ENCODE measurements at regions not wholly inside any gene's neighbourhood (a gene's known extent, or its start where the extent isn't known, plus 50 kb on each side); places are given as distances from the start of the nearest gene placed in this dataset.

- no peak for ATAC-seq
- no peak for DNase-seq
- intact Hi-C loops (cut with micrococcal nuclease), result no loop called here
Observed at GRCh38 chr6:14645841-14646240, 528.3 kb downstream of the CD83 start.

- no peak for ATAC-seq
- intact Hi-C loops (cut with micrococcal nuclease), result no loop called here
- no peak for DNase-seq
Observed at GRCh38 chr6:14646371-14646770, 528.8 kb downstream of the CD83 start.

GRCh38 chr6:14647357-14647756 is 529.8 kb downstream of the CD83 start:
- DNase-seq, result no peak
- intact Hi-C loops (cut with micrococcal nuclease), result no loop called here
- peak; percentile 59 for ATAC-seq

- ATAC-seq (no peak), DNase-seq (no peak)
- intact Hi-C loops (cut with micrococcal nuclease), result no loop called here
Observed at GRCh38 chr6:14652536-14652935, 535.0 kb downstream of the CD83 start.

GRCh38 chr6:14655201-14656061 is 537.9 kb downstream of the CD83 start:
- intact Hi-C loops (cut with micrococcal nuclease), result no loop called here
- ATAC-seq (peak; percentile 27), DNase-seq (no peak)

- no peak for DNase-seq
- peak; percentile 39 for ATAC-seq
- intact Hi-C loops (cut with micrococcal nuclease), result no loop called here
Observed at GRCh38 chr6:14656078-14656521, 538.5 kb downstream of the CD83 start.

GRCh38 chr6:14656649-14657048 is 539.1 kb downstream of the CD83 start:
- ATAC-seq, result no peak
- no peak for DNase-seq
- intact Hi-C loops (cut with micrococcal nuclease), result no loop called here

- intact Hi-C loops (cut with micrococcal nuclease), result no loop called here
- no peak for ATAC-seq
- no peak for DNase-seq
Observed at GRCh38 chr6:14658030-14658429, 540.5 kb downstream of the CD83 start.

GRCh38 chr6:14658886-14659561 is 541.5 kb downstream of the CD83 start:
- intact Hi-C loops (cut with micrococcal nuclease), result no loop called here
- DNase-seq (no peak), ATAC-seq (no peak)

DNA sequence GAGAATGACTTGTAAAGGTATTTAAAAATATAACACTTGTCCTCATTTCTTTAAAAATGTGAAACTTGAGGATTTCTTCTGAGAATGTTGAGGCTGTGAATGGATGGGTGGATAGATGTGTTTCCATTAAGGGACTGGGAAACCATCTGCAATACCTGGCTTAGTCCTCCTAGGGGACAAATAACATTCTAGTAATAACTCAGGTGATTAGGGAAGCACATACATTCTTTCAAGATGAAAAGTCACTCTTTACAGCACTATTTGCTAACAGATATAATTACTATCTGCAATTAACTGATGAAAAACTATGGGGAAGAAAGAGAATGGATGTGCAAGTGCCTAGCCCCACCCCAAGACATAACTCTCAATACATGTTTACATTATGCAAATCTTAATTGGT is 542.3 kb downstream of the CD83 start:
- no peak for DNase-seq
- no peak for ATAC-seq
- intact Hi-C loops (cut with micrococcal nuclease), result no loop called here

GRCh38 chr6:14660806-14661579 is 543.4 kb downstream of the CD83 start:
- DNase-seq, result no peak
- ATAC-seq, result no peak
- intact Hi-C loops (cut with micrococcal nuclease), result no loop called here

DNA sequence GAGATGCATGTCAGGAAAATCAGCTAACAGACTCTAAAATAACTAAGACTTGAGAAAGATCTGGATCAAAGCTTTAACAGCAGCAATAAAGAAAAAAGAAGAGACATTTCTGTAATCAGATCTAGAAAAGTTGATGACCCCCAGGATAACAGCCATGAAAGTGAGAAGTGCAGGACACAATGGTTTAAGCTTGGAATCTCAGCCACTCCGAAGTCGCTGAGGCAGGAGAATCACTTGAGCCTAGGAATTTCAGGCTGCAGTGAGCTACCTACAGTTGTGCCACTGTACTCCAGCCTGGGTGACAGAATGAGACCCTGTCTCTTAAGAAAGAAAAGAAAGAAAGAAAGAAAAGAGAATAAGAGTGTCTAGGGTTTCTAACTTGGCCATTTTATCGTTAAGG is 544.1 kb downstream of the CD83 start:
- ATAC-seq (no peak), DNase-seq (no peak)
- intact Hi-C loops (cut with micrococcal nuclease), result no loop called here

DNA sequence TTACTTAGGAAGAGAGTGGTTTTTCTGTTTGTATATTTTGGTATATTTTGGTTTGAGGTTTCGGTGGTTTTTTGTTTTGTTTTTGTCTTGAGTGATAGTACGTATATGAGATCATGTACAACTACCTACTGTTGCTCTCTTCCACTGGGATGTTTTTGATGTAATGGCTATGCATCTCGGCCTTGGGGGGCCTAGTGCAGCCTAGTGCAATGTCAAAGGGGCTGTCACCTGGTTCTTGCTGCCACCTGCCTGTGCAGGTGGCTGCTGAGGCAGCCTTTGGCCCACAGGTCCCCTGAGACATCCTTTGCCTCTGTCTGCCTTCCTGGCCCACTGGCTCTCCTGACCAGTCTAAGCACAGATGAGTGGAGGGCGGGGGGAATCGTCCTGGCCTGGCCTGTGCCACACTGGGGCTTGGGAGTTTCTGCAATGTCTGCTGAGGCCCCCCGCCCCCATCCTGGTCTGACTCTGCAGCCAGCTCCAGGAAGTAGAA is 546.6 kb downstream of the CD83 start:
- intact Hi-C loops (cut with micrococcal nuclease), result no loop called here
- no peak for ATAC-seq
- no peak for DNase-seq

DNA sequence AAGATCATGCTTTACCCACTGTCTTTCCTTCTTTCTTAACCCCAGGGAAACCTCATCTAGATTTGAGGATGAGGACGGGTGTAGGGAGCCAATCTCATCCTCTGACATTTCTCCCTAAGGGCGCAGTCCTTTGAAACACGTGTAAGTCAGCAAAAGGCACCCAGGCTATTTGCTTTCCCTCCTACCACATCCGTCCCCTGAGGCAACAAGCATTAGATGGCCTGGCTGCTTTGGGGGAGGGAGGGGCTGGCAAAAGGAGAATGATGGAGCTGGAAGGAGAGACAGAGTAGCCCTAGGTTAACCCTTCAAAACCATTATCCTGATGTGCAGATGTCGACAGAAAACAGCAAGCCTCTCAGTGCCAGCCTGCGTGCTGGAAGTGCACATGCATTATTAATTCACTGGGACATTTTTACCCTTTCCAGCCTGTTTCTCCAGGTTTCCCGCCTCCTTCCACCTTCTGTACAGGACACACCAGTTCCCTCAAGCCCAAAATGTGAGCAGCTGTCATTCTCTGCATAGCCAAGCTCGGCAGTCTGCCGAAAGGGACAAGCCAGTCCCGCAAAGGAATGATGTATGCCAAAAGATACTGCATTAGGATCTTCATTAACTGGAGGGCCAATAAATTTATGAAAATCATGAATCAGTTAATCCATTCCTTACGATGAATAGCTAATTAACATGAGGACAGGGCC is 547.2 kb downstream of the CD83 start:
- ATAC-seq, result no peak
- intact Hi-C loops (cut with micrococcal nuclease), result no loop called here
- no peak for DNase-seq

DNA sequence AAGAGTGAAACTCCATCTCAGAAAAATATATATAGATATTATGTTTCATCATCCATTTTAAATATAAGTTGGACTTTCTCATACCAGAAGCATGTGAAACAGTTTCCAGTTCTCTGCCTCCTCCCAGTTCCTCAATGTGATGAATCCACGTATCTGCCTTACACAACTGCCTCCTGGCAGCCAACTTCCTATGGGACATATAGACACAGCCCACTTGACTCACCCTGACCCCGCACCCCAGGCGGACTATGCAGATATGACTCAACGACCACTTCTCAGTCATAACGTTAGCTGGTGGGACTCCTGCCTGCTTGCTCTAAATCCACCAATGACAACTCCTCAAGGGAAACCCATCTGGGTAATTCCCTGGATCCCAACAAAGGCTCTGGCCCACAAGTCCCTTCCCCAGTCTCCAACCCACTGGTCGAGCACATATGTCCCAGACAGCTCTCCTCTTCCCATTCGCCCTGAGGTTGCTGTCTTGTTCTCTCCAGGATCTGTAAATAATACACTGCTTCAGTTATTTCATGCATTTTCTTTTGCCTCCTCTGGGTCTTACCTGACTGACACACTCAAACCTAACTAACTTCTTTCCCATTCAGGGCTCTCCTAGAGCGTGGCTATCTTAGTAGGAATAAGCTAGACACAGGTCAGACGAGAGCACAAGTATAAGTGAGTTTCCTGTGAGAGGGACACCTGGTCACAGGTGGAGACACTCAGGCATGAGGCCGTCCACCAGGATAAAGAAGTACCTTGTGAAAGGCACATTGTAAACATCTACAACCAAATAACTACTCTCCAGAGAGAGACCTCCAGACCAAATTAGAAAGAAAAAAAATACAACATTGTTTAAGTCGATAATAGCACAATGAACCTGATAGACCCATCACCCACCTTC is 548.5 kb downstream of the CD83 start:
- DNase-seq (peak; percentile 37), ATAC-seq (peak; percentile 29)
- intact Hi-C loops (cut with micrococcal nuclease), result no loop called here

GRCh38 chr6:14670806-14671205 is 553.2 kb downstream of the CD83 start:
- no peak for DNase-seq
- ATAC-seq, result no peak
- intact Hi-C loops (cut with micrococcal nuclease), result no loop called here

GRCh38 chr6:14671261-14671681 is 553.7 kb downstream of the CD83 start:
- DNase-seq (peak; percentile 60), ATAC-seq (peak; percentile 73)
- intact Hi-C loops (cut with micrococcal nuclease), result no loop called here

GRCh38 chr6:14671937-14672336 is 554.4 kb downstream of the CD83 start:
- no peak for ATAC-seq
- no peak for DNase-seq
- intact Hi-C loops (cut with micrococcal nuclease), result no loop called here
